ENCODE measurements at regions not wholly inside any gene's neighbourhood (a gene's known extent, or its start where the extent isn't known, plus 50 kb on each side); places are given as distances from the start of the nearest gene placed in this dataset.

GRCh38 chr20:8969146-8969583 lies 99.7 kb upstream of the PLCB4 start:
- in situ Hi-C loops (cut with HindIII; ENCODE audit: low pct_unique_long_range_greater_than_20kb, low sequenced_read_pairs), result no loop called here
- peak; percentile 26 to 42 for DNase-seq (ENCODE audit: low read depth in 1 of 2, low spot score in 1 of 2)

GRCh38 chr20:8971669-8972316 lies 97.1 kb upstream of the PLCB4 start:
- no peak for TF ChIP-seq JUND (IDR thresholded peaks at IDR 0.05; ENCODE audit: low read depth)
- in situ Hi-C loops (cut with HindIII; ENCODE audit: low pct_unique_long_range_greater_than_20kb, low sequenced_read_pairs), result no loop called here
- no peak for DNase-seq (ENCODE audit: low read depth in 1 of 2, low spot score in 1 of 2)

More at GRCh38 chr20:8969146-8969583, 99.7 kb upstream of the PLCB4 start:
- TF ChIP-seq JUND (IDR thresholded peaks at IDR 0.05; ENCODE audit: low read depth), result no peak

GRCh38 chr20:8972963-8973705 lies 95.8 kb upstream of the PLCB4 start:
- no peak for DNase-seq (ENCODE audit: low read depth in 1 of 2, low spot score in 1 of 2)
- no peak for TF ChIP-seq JUND (IDR thresholded peaks at IDR 0.05; ENCODE audit: low read depth)
- in situ Hi-C loops (cut with HindIII; ENCODE audit: low pct_unique_long_range_greater_than_20kb, low sequenced_read_pairs), result no loop called here

GRCh38 chr20:8974009-8974708 lies 94.7 kb upstream of the PLCB4 start:
- no peak for DNase-seq (ENCODE audit: low read depth in 1 of 2, low spot score in 1 of 2)
- in situ Hi-C loops (cut with HindIII; ENCODE audit: low pct_unique_long_range_greater_than_20kb, low sequenced_read_pairs), result no loop called here
- no peak for TF ChIP-seq JUND (IDR thresholded peaks at IDR 0.05; ENCODE audit: low read depth)

GRCh38 chr20:8981482-8981881 lies 87.4 kb upstream of the PLCB4 start:
- peak; percentile 87 for TF ChIP-seq JUND (IDR thresholded peaks at IDR 0.05; ENCODE audit: low read depth)
- in situ Hi-C loops (cut with HindIII; ENCODE audit: low pct_unique_long_range_greater_than_20kb, low sequenced_read_pairs), result no loop called here
- DNase-seq (ENCODE audit: low read depth in 1 of 2, low spot score in 1 of 2), result peak in 1 of 2 experiments; percentile 83

- in situ Hi-C loops (cut with HindIII; ENCODE audit: low pct_unique_long_range_greater_than_20kb, low sequenced_read_pairs), result no loop called here
- no peak for DNase-seq (ENCODE audit: low read depth in 1 of 2, low spot score in 1 of 2)
- no peak for TF ChIP-seq JUND (IDR thresholded peaks at IDR 0.05; ENCODE audit: low read depth)
These were observed 85.2 kb upstream of the PLCB4 start for GRCh38 chr20:8983478-8984345.

GRCh38 chr20:8986631-8987030 lies 82.3 kb upstream of the PLCB4 start:
- no peak for TF ChIP-seq JUND (IDR thresholded peaks at IDR 0.05; ENCODE audit: low read depth)
- no peak for DNase-seq (ENCODE audit: low read depth in 1 of 2, low spot score in 1 of 2)
- in situ Hi-C loops (cut with HindIII; ENCODE audit: low pct_unique_long_range_greater_than_20kb, low sequenced_read_pairs), result no loop called here

GRCh38 chr20:8990770-8991169 lies 78.1 kb upstream of the PLCB4 start:
- no peak for DNase-seq (ENCODE audit: low read depth in 1 of 2, low spot score in 1 of 2)
- in situ Hi-C loops (cut with HindIII; ENCODE audit: low pct_unique_long_range_greater_than_20kb, low sequenced_read_pairs), result no loop called here
- no peak for TF ChIP-seq JUND (IDR thresholded peaks at IDR 0.05; ENCODE audit: low read depth)

- in situ Hi-C loops (cut with HindIII; ENCODE audit: low pct_unique_long_range_greater_than_20kb, low sequenced_read_pairs), result no loop called here
- peak in 1 of 2 experiments; percentile 15 for DNase-seq (ENCODE audit: low read depth in 1 of 2, low spot score in 1 of 2)
- TF ChIP-seq JUND (IDR thresholded peaks at IDR 0.05; ENCODE audit: low read depth), result no peak
These were observed 74.8 kb upstream of the PLCB4 start for GRCh38 chr20:8994045-8994444.

GRCh38 chr20:8995761-8996160 lies 73.1 kb upstream of the PLCB4 start:
- TF ChIP-seq JUND (IDR thresholded peaks at IDR 0.05; ENCODE audit: low read depth), result no peak
- in situ Hi-C loops (cut with HindIII; ENCODE audit: low pct_unique_long_range_greater_than_20kb, low sequenced_read_pairs), result no loop called here
- DNase-seq (ENCODE audit: low read depth in 1 of 2, low spot score in 1 of 2), result no peak

- no peak for DNase-seq (ENCODE audit: low read depth in 1 of 2, low spot score in 1 of 2)
- TF ChIP-seq JUND (IDR thresholded peaks at IDR 0.05; ENCODE audit: low read depth), result no peak
- in situ Hi-C loops (cut with HindIII; ENCODE audit: low pct_unique_long_range_greater_than_20kb, low sequenced_read_pairs), result no loop called here
These were observed 71.9 kb upstream of the PLCB4 start for GRCh38 chr20:8996817-8997512.

GRCh38 chr20:8997701-8998117 lies 71.2 kb upstream of the PLCB4 start:
- DNase-seq (ENCODE audit: low read depth in 1 of 2, low spot score in 1 of 2), result no peak
- in situ Hi-C loops (cut with HindIII; ENCODE audit: low pct_unique_long_range_greater_than_20kb, low sequenced_read_pairs), result no loop called here
- TF ChIP-seq JUND (IDR thresholded peaks at IDR 0.05; ENCODE audit: low read depth), result no peak
